ENCODE measurements at regions not wholly inside any gene's neighbourhood (a gene's known extent, or its start where the extent isn't known, plus 50 kb on each side); places are given as distances from the start of the nearest gene placed in this dataset.

DNA sequence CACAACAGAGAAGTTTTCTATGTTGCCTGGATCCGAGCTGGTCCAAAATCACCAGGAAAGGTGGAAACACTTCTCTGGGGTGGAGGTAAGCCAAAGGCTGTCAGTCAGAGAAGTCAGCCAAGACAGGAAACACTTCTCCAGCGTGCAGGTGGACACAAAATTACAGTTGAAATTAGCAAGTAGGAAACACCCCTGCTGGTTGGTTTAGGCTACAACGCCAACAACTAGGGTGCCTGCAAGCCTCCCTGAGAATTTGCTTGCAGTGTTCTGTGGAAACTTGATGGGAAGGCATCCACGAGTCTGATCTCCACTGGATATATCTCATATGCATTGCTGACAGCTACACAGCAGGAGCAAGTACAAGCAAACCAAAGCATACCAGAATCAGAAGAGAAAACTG, 600.5 kb downstream of the RERGL start:
- ATAC-seq (peak; percentile 72), DNase-seq (ENCODE audit: low spot score) (peak; percentile 31)
- peaks cover 3% of the 10 kb centered on the region for H3K4me1 Mint-ChIP-seq
- ChIA-PET CTCF (no interaction called here), POLR2A (no interaction called here)
- no peaks in the 10 kb centered on the region for H3K9me3 Mint-ChIP-seq
- no peak overlapping the region for H3K27ac Mint-ChIP-seq
- no peak overlapping the region for H3K4me3 Mint-ChIP-seq
- H3K36me3 Mint-ChIP-seq = no peaks in the 10 kb centered on the region
- H3K27me3 Mint-ChIP-seq (ENCODE audit: low read depth) = no peaks in the 10 kb centered on the region
- TF ChIP-seq, protein P1, sequence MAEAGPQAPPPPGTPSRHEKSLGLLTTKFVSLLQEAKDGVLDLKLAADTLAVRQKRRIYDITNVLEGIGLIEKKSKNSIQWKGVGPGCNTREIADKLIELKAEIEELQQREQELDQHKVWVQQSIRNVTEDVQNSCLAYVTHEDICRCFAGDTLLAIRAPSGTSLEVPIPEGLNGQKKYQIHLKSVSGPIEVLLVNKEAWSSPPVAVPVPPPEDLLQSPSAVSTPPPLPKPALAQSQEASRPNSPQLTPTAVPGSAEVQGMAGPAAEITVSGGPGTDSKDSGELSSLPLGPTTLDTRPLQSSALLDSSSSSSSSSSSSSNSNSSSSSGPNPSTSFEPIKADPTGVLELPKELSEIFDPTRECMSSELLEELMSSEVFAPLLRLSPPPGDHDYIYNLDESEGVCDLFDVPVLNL (CRISPR knock-in tag; IDR thresholded peaks at IDR 0.05; ENCODE audit: borderline replicate concordance, low read depth) = no peak
- TF ChIP-seq, protein P2, sequence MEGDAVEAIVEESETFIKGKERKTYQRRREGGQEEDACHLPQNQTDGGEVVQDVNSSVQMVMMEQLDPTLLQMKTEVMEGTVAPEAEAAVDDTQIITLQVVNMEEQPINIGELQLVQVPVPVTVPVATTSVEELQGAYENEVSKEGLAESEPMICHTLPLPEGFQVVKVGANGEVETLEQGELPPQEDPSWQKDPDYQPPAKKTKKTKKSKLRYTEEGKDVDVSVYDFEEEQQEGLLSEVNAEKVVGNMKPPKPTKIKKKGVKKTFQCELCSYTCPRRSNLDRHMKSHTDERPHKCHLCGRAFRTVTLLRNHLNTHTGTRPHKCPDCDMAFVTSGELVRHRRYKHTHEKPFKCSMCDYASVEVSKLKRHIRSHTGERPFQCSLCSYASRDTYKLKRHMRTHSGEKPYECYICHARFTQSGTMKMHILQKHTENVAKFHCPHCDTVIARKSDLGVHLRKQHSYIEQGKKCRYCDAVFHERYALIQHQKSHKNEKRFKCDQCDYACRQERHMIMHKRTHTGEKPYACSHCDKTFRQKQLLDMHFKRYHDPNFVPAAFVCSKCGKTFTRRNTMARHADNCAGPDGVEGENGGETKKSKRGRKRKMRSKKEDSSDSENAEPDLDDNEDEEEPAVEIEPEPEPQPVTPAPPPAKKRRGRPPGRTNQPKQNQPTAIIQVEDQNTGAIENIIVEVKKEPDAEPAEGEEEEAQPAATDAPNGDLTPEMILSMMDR (IDR thresholded peaks at IDR 0.05) = peak; percentile 26; the same call in 1 of the 2 replicates

DNA sequence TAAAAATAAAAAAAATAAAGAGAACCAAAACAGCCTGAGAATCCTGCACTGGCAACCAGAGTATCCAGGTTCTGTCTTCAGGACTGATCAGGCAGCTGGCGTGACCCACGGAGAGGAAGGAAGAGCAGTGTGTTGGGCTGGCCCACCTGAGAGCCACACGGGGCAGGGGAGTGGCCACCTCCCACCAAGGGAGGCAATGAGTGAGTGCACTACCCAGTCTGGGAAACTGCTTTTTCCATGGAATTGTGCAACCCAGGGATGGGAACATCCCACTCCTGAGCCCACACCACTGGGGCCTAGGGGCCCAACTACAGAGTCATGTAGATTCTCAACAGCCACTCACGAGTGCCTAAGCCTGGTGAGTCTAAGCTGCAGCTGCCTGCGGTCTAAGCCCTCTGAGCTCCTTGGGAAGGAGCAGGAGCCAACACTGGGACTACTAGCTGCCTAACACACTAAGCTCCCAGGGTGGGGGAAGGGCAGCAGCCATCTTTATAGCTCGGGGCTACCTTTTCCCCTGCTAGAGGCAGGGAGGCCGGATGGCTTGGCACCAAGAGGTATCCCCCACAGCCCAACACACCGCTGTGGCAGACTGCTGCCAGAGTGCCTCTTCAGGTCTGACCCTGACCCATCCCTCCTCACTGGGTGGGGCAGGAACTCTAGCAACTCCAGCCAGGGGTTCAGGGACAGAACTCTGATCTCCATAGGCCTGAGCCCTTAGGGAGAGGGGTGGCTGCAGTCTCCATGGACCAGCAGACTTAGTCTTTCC, 610.9 kb downstream of the RERGL start:
- ChIA-PET POLR2A (no interaction called here), CTCF (no interaction called here)
- Mint-ChIP-seq H3K27me3 (ENCODE audit: low read depth) (no peaks in the 10 kb centered on the region), H3K9me3 (peaks cover 52% of the 10 kb centered on the region), H3K4me1 (no peaks in the 10 kb centered on the region), H3K27ac (no peak overlapping the region), H3K4me3 (no peak overlapping the region), H3K36me3 (peaks cover 15% of the 10 kb centered on the region; the same call in 1 of the 2 replicates)
- TF ChIP-seq, protein P3, sequence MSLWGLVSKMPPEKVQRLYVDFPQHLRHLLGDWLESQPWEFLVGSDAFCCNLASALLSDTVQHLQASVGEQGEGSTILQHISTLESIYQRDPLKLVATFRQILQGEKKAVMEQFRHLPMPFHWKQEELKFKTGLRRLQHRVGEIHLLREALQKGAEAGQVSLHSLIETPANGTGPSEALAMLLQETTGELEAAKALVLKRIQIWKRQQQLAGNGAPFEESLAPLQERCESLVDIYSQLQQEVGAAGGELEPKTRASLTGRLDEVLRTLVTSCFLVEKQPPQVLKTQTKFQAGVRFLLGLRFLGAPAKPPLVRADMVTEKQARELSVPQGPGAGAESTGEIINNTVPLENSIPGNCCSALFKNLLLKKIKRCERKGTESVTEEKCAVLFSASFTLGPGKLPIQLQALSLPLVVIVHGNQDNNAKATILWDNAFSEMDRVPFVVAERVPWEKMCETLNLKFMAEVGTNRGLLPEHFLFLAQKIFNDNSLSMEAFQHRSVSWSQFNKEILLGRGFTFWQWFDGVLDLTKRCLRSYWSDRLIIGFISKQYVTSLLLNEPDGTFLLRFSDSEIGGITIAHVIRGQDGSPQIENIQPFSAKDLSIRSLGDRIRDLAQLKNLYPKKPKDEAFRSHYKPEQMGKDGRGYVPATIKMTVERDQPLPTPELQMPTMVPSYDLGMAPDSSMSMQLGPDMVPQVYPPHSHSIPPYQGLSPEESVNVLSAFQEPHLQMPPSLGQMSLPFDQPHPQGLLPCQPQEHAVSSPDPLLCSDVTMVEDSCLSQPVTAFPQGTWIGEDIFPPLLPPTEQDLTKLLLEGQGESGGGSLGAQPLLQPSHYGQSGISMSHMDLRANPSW (CRISPR knock-in tag; conservative IDR thresholded peaks at IDR 0.05; ENCODE audit: low read depth) = no peak
- TF ChIP-seq ZNF263 (CRISPR knock-in tag; IDR thresholded peaks at IDR 0.05; ENCODE audit: low read depth) (no peak), SOX15 (CRISPR knock-in tag; IDR thresholded peaks at IDR 0.05) (no peak), ZNF121 (CRISPR knock-in tag; IDR thresholded peaks at IDR 0.05) (no peak), TCF7 (CRISPR knock-in tag; IDR thresholded peaks at IDR 0.05; ENCODE audit: low read depth) (no peak)
- TF ChIP-seq, protein P4, sequence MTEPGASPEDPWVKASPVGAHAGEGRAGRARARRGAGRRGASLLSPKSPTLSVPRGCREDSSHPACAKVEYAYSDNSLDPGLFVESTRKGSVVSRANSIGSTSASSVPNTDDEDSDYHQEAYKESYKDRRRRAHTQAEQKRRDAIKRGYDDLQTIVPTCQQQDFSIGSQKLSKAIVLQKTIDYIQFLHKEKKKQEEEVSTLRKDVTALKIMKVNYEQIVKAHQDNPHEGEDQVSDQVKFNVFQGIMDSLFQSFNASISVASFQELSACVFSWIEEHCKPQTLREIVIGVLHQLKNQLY (CRISPR knock-in tag; IDR thresholded peaks at IDR 0.05) = no peak
- TF ChIP-seq, protein P5, sequence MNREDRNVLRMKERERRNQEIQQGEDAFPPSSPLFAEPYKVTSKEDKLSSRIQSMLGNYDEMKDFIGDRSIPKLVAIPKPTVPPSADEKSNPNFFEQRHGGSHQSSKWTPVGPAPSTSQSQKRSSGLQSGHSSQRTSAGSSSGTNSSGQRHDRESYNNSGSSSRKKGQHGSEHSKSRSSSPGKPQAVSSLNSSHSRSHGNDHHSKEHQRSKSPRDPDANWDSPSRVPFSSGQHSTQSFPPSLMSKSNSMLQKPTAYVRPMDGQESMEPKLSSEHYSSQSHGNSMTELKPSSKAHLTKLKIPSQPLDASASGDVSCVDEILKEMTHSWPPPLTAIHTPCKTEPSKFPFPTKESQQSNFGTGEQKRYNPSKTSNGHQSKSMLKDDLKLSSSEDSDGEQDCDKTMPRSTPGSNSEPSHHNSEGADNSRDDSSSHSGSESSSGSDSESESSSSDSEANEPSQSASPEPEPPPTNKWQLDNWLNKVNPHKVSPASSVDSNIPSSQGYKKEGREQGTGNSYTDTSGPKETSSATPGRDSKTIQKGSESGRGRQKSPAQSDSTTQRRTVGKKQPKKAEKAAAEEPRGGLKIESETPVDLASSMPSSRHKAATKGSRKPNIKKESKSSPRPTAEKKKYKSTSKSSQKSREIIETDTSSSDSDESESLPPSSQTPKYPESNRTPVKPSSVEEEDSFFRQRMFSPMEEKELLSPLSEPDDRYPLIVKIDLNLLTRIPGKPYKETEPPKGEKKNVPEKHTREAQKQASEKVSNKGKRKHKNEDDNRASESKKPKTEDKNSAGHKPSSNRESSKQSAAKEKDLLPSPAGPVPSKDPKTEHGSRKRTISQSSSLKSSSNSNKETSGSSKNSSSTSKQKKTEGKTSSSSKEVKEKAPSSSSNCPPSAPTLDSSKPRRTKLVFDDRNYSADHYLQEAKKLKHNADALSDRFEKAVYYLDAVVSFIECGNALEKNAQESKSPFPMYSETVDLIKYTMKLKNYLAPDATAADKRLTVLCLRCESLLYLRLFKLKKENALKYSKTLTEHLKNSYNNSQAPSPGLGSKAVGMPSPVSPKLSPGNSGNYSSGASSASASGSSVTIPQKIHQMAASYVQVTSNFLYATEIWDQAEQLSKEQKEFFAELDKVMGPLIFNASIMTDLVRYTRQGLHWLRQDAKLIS (CRISPR knock-in tag; IDR thresholded peaks at IDR 0.05; ENCODE audit: borderline replicate concordance) = no peak
- TF ChIP-seq, protein P6, sequence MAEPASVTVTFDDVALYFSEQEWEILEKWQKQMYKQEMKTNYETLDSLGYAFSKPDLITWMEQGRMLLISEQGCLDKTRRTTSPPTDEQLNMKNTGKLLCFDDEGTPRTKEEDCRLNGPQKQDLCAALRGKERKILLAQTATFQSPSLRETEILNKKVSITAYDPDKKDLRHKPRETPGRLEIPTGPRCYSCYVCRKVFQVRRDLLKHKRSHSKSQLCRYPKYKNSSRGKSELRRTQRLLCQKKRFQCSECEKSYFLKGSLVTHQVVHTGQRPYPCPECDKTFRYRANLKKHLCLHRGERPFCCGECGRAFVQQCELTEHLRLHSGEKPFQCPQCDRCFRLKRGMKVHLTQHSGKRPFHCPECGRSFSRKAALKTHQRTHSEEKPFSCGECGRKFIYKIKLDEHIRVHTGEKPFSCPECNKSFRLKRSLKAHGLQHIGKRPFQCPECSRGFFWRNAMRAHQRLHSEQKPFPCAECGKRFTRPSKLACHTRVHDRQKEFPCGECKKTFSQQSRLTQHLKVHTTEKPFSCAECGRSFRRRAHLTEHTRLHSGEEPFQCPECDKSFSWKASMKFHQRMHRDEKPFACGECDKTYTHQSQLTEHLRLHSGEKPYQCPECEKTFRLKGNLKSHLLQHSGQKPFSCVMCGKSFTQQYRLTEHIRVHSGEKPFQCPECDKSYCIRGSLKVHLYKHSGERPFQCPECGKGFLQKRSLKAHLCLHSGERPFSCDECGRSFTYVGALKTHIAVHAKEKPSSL (CRISPR knock-in tag; conservative IDR thresholded peaks at IDR 0.05) = no peak
- ATAC-seq (no peak), DNase-seq (ENCODE audit: low spot score) (no peak)
